WTC11 (cell line): ENCODE measurements at regions not wholly inside any gene's neighbourhood (a gene's known extent, or its start where the extent isn't known, plus 50 kb on each side); places are given as distances from the start of the nearest gene placed in this dataset.

Source experiments
- ATAC-seq: fragments of 200-7000 bp; cut with Tn5 transposase; 2 replicates; pipeline ENCODE4 v1.10.0; 2021; ENCODE audit warnings: mild to moderate bottlenecking, moderate library complexity
- CTCF ChIA-PET: fragments of 300-600 bp; sonication (Branson Sonifier 250); formaldehyde crosslinking; loops from one replicate; lab custom pipeline; 2021; ENCODE audit warnings: antibody characterized with exemption; lab: Charles Lee
- POLR2A ChIA-PET: fragments of 350-600 bp; sonication (Branson Sonifier 250); formaldehyde crosslinking; loops from one replicate; lab custom pipeline; 2021; ENCODE audit warnings: antibody characterized with exemption; lab: Charles Lee
- DNase-seq: peaks from one replicate; pipeline ENCODE4 v3.0.0; 2021; ENCODE audit warnings: low spot score
- H3K27ac Mint-ChIP-seq: 2 replicates; pipeline ENCODE4 v1.8.0; 2021; ENCODE audit warnings: mixed read lengths
- H3K27me3 Mint-ChIP-seq: 2 replicates; pipeline ENCODE4 v1.8.0; 2021; ENCODE audit warnings: low read depth, mild to moderate bottlenecking, moderate library complexity, mixed read lengths
- H3K36me3 Mint-ChIP-seq: 2 replicates; pipeline ENCODE4 v1.8.0; 2021; ENCODE audit warnings: mixed read lengths
- H3K4me1 Mint-ChIP-seq: 2 replicates; pipeline ENCODE4 v1.8.0; 2022; ENCODE audit warnings: mixed read lengths
- H3K4me3 Mint-ChIP-seq: 2 replicates; pipeline ENCODE4 v1.8.0; 2021; ENCODE audit warnings: mild to moderate bottlenecking, moderate library complexity, mixed read lengths
- H3K9me3 Mint-ChIP-seq: 2 replicates; pipeline ENCODE4 v1.8.0; 2021; ENCODE audit warnings: mixed read lengths
- AFF4 ChIP-seq: sonication (generic); formaldehyde crosslinking; IDR thresholded peaks from 2 replicates; pipeline ENCODE4 v1.8.1; 2023; ENCODE audit warnings: mild to moderate bottlenecking, missing genetic modification reagents, borderline replicate concordance
- ATF2 ChIP-seq: sonication (generic); formaldehyde crosslinking; IDR thresholded peaks from 2 replicates; pipeline ENCODE4 v1.8.1; 2022; ENCODE audit warnings: low read depth, missing genetic modification reagents, borderline replicate concordance
- ATF3 ChIP-seq: sonication (generic); formaldehyde crosslinking; conservative IDR thresholded peaks from 2 replicates; pipeline ENCODE4 v1.8.1; 2022; ENCODE audit warnings: mild to moderate bottlenecking, missing genetic modification reagents
- ATF6 ChIP-seq: sonication (generic); formaldehyde crosslinking; IDR thresholded peaks from 2 replicates; pipeline ENCODE4 v1.8.1; 2023; ENCODE audit warnings: mild to moderate bottlenecking, missing genetic modification reagents
- GRHL2 ChIP-seq: fragments of 250-450 bp; sonication (Bioruptor Pico); IDR thresholded peaks from 2 replicates; pipeline ENCODE4 v1.8.0; 2022; ENCODE audit warnings: mild to moderate bottlenecking, moderate library complexity; ENCODE audit not compliant: insufficient replicate concordance, severe bottlenecking
- IRF2 ChIP-seq: sonication (generic); formaldehyde crosslinking; IDR thresholded peaks from 2 replicates; pipeline ENCODE4 v1.8.0; 2022; ENCODE audit warnings: low read depth, missing genetic modification reagents, borderline replicate concordance
- KAT7 ChIP-seq: sonication (generic); formaldehyde crosslinking; IDR thresholded peaks from 2 replicates; pipeline ENCODE4 v1.8.1; 2023; ENCODE audit warnings: missing genetic modification reagents, mild to moderate bottlenecking, borderline replicate concordance
- NFATC4 ChIP-seq: fragments of 250-450 bp; sonication (Bioruptor Pico); IDR thresholded peaks from 2 replicates; pipeline ENCODE4 v1.9.0; 2021; ENCODE audit warnings: mild to moderate bottlenecking
- NFYB ChIP-seq: sonication (generic); formaldehyde crosslinking; conservative IDR thresholded peaks from 2 replicates; pipeline ENCODE4 v1.8.0; 2022; ENCODE audit warnings: low read depth, missing genetic modification reagents
- PREB ChIP-seq: sonication (generic); formaldehyde crosslinking; IDR thresholded peaks from 2 replicates; pipeline ENCODE4 v1.8.1; 2022; ENCODE audit warnings: mild to moderate bottlenecking, missing genetic modification reagents, moderate library complexity, borderline replicate concordance
- SMAD3 ChIP-seq: sonication (generic); formaldehyde crosslinking; IDR thresholded peaks from 2 replicates; pipeline ENCODE4 v1.8.0; 2022; ENCODE audit warnings: missing genetic modification reagents, mild to moderate bottlenecking, borderline replicate concordance
- ZNF121 ChIP-seq: sonication (generic); formaldehyde crosslinking; IDR thresholded peaks from 2 replicates; pipeline ENCODE4 v1.8.0; 2023; ENCODE audit warnings: missing genetic modification reagents
- ZNF219 ChIP-seq: sonication (generic); formaldehyde crosslinking; IDR thresholded peaks from 2 replicates; pipeline ENCODE4 v1.8.0; 2023; ENCODE audit warnings: missing genetic modification reagents, mild to moderate bottlenecking, borderline replicate concordance
- ZNF263 ChIP-seq: sonication (generic); formaldehyde crosslinking; IDR thresholded peaks from 2 replicates; pipeline ENCODE4 v1.8.1; 2022; ENCODE audit warnings: low read depth, mild to moderate bottlenecking, moderate library complexity, missing genetic modification reagents
- TF ChIP-seq, protein P1 (sequence below): sonication (generic); formaldehyde crosslinking; IDR thresholded peaks from 2 replicates; pipeline ENCODE4 v1.8.1; 2022; ENCODE audit warnings: low read depth, mild to moderate bottlenecking, moderate library complexity, missing genetic modification reagents, borderline replicate concordance
- TF ChIP-seq, protein P2 (sequence below): sonication (generic); formaldehyde crosslinking; IDR thresholded peaks from 2 replicates; pipeline ENCODE4 v1.8.0; 2022; ENCODE audit warnings: mild to moderate bottlenecking, missing genetic modification reagents
- TF ChIP-seq, protein P3 (sequence below): sonication (generic); formaldehyde crosslinking; IDR thresholded peaks from 2 replicates; pipeline ENCODE4 v1.8.1; 2023; ENCODE audit warnings: mild to moderate bottlenecking, missing genetic modification reagents, moderate library complexity
- TF ChIP-seq, protein P4 (sequence below): fragments of 250-450 bp; sonication (Bioruptor Pico); IDR thresholded peaks from 2 replicates; pipeline ENCODE4 v1.8.0; 2021; ENCODE audit warnings: mild to moderate bottlenecking

GRCh38 chr10:10503772-10504171 lies 513.9 kb upstream of the CELF2 start:
- TF ChIP-seq SMAD3 (CRISPR knock-in tag) (no peak), AFF4 (no peak), NFYB (CRISPR knock-in tag) (no peak), NFATC4 (CRISPR knock-in tag) (no peak), GRHL2 (CRISPR knock-in tag) (no peak), KAT7 (CRISPR knock-in tag) (no peak), PREB (CRISPR knock-in tag) (no peak), IRF2 (CRISPR knock-in tag) (no peak), ZNF219 (no peak), ATF2 (CRISPR knock-in tag) (no peak), ATF3 (CRISPR knock-in tag) (no peak), ZNF121 (no peak), ATF6 (CRISPR knock-in tag) (no peak), ZNF263 (CRISPR knock-in tag) (no peak)
- TF ChIP-seq, protein P1, sequence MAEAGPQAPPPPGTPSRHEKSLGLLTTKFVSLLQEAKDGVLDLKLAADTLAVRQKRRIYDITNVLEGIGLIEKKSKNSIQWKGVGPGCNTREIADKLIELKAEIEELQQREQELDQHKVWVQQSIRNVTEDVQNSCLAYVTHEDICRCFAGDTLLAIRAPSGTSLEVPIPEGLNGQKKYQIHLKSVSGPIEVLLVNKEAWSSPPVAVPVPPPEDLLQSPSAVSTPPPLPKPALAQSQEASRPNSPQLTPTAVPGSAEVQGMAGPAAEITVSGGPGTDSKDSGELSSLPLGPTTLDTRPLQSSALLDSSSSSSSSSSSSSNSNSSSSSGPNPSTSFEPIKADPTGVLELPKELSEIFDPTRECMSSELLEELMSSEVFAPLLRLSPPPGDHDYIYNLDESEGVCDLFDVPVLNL: no peak
- TF ChIP-seq, protein P2, sequence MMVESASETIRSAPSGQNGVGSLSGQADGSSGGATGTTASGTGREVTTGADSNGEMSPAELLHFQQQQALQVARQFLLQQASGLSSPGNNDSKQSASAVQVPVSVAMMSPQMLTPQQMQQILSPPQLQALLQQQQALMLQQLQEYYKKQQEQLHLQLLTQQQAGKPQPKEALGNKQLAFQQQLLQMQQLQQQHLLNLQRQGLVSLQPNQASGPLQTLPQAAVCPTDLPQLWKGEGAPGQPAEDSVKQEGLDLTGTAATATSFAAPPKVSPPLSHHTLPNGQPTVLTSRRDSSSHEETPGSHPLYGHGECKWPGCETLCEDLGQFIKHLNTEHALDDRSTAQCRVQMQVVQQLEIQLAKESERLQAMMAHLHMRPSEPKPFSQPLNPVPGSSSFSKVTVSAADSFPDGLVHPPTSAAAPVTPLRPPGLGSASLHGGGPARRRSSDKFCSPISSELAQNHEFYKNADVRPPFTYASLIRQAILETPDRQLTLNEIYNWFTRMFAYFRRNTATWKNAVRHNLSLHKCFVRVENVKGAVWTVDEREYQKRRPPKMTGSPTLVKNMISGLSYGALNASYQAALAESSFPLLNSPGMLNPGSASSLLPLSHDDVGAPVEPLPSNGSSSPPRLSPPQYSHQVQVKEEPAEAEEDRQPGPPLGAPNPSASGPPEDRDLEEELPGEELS: no peak
- TF ChIP-seq, protein P3, sequence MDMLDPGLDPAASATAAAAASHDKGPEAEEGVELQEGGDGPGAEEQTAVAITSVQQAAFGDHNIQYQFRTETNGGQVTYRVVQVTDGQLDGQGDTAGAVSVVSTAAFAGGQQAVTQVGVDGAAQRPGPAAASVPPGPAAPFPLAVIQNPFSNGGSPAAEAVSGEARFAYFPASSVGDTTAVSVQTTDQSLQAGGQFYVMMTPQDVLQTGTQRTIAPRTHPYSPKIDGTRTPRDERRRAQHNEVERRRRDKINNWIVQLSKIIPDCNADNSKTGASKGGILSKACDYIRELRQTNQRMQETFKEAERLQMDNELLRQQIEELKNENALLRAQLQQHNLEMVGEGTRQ (CRISPR knock-in tag): no peak
- TF ChIP-seq, protein P4, sequence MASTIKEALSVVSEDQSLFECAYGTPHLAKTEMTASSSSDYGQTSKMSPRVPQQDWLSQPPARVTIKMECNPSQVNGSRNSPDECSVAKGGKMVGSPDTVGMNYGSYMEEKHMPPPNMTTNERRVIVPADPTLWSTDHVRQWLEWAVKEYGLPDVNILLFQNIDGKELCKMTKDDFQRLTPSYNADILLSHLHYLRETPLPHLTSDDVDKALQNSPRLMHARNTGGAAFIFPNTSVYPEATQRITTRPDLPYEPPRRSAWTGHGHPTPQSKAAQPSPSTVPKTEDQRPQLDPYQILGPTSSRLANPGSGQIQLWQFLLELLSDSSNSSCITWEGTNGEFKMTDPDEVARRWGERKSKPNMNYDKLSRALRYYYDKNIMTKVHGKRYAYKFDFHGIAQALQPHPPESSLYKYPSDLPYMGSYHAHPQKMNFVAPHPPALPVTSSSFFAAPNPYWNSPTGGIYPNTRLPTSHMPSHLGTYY (CRISPR knock-in tag): no peak
- no peak overlapping the region for H3K27ac Mint-ChIP-seq
- ATAC-seq (no peak), DNase-seq (no peak)
- no peaks in the 10 kb centered on the region for H3K27me3 Mint-ChIP-seq
- peaks cover 7% of the 10 kb centered on the region for H3K36me3 Mint-ChIP-seq
- H3K4me3 Mint-ChIP-seq: no peak overlapping the region
- H3K4me1 Mint-ChIP-seq: no peaks in the 10 kb centered on the region
- peaks cover 26% of the 10 kb centered on the region for H3K9me3 Mint-ChIP-seq
- POLR2A ChIA-PET: no interaction called here
- CTCF ChIA-PET: no interaction called here
